ENCODE measurements at regions not wholly inside any gene's neighbourhood (a gene's known extent, or its start where the extent isn't known, plus 50 kb on each side); places are given as distances from the start of the nearest gene placed in this dataset.

GRCh38 chr3:168514252-168514651, 418.5 kb upstream of the GOLIM4 start:
- DNase-seq (ENCODE audit: low read depth in 2 of 2), result no peak

GRCh38 chr3:168512802-168513201, 417.1 kb upstream of the GOLIM4 start:
- no peak for DNase-seq (ENCODE audit: low read depth in 2 of 2)

GRCh38 chr3:168511428-168512014, 415.8 kb upstream of the GOLIM4 start:
- DNase-seq (ENCODE audit: low read depth in 2 of 2), result no peak

- DNase-seq (ENCODE audit: low read depth in 2 of 2), result no peak
Observed at GRCh38 chr3:168506589-168506988, 410.9 kb upstream of the GOLIM4 start.

- no peak for DNase-seq (ENCODE audit: low read depth in 2 of 2)
Observed at GRCh38 chr3:168501570-168501969, 405.8 kb upstream of the GOLIM4 start.

GRCh38 chr3:168498194-168498593, 402.5 kb upstream of the GOLIM4 start:
- DNase-seq (ENCODE audit: low read depth in 2 of 2), result no peak

- DNase-seq (ENCODE audit: low read depth in 2 of 2), result no peak
Observed at GRCh38 chr3:168497741-168498140, 402.0 kb upstream of the GOLIM4 start.

- DNase-seq (ENCODE audit: low read depth in 2 of 2), result no peak
Observed at GRCh38 chr3:168497183-168497582, 401.5 kb upstream of the GOLIM4 start.

GRCh38 chr3:168495932-168496331, 400.2 kb upstream of the GOLIM4 start:
- no peak for DNase-seq (ENCODE audit: low read depth in 2 of 2)

GRCh38 chr3:168495270-168495669, 399.5 kb upstream of the GOLIM4 start:
- DNase-seq (ENCODE audit: low read depth in 2 of 2), result no peak

GRCh38 chr3:168493412-168494205, 397.9 kb upstream of the GOLIM4 start:
- no peak for DNase-seq (ENCODE audit: low read depth in 2 of 2)

- DNase-seq (ENCODE audit: low read depth in 2 of 2), result no peak
Observed at GRCh38 chr3:168490981-168491380, 395.3 kb upstream of the GOLIM4 start.

GRCh38 chr3:168489301-168489700, 393.6 kb upstream of the GOLIM4 start:
- DNase-seq (ENCODE audit: low read depth in 2 of 2), result no peak

GRCh38 chr3:168485936-168486335, 390.2 kb upstream of the GOLIM4 start:
- DNase-seq (ENCODE audit: low read depth in 2 of 2), result no peak

- DNase-seq (ENCODE audit: low read depth in 2 of 2), result no peak
Observed at GRCh38 chr3:168476360-168476980, 380.7 kb upstream of the GOLIM4 start.

- DNase-seq (ENCODE audit: low read depth in 2 of 2), result no peak
Observed at GRCh38 chr3:168475704-168476103, 380.0 kb upstream of the GOLIM4 start.

GRCh38 chr3:168473334-168473890, 377.7 kb upstream of the GOLIM4 start:
- DNase-seq (ENCODE audit: low read depth in 2 of 2), result no peak

GRCh38 chr3:168472783-168473182, 377.1 kb upstream of the GOLIM4 start:
- no peak for DNase-seq (ENCODE audit: low read depth in 2 of 2)

GRCh38 chr3:168470380-168470779, 374.7 kb upstream of the GOLIM4 start:
- DNase-seq (ENCODE audit: low read depth in 2 of 2), result no peak

GRCh38 chr3:168469436-168469835, 373.7 kb upstream of the GOLIM4 start:
- no peak for DNase-seq (ENCODE audit: low read depth in 2 of 2)

GRCh38 chr3:168467115-168467714, 371.5 kb upstream of the GOLIM4 start:
- DNase-seq (ENCODE audit: low read depth in 2 of 2), result no peak

- DNase-seq (ENCODE audit: low read depth in 2 of 2), result no peak
Observed at GRCh38 chr3:168461793-168462192, 366.1 kb upstream of the GOLIM4 start.

Data from fibroblast of skin of left quadriceps (primary cell).